Choroid plexus epithelial cell (primary cell): ENCODE measurements at regions not wholly inside any gene's neighbourhood (a gene's known extent, or its start where the extent isn't known, plus 50 kb on each side); places are given as distances from the start of the nearest gene placed in this dataset.

Source experiments
- DNase-seq: peaks from one replicate; pipeline ENCODE4 v3.0.0-alpha.2; 2010; ENCODE audit warnings: low read depth
- H3K4me3 ChIP-seq: 2 replicates; pipeline ENCODE4 v1.5.1; 2011; ENCODE audit warnings: low read depth, mild to moderate bottlenecking, control low read depth, low read length, moderate library complexity
- TF ChIP-seq, protein P1 (sequence below): conservative IDR thresholded peaks from 2 replicates; pipeline ENCODE4 v1.5.1; 2011; ENCODE audit warnings: low read depth, mild to moderate bottlenecking, control low read depth, inconsistent platforms, low read length, moderate library complexity

DNA sequence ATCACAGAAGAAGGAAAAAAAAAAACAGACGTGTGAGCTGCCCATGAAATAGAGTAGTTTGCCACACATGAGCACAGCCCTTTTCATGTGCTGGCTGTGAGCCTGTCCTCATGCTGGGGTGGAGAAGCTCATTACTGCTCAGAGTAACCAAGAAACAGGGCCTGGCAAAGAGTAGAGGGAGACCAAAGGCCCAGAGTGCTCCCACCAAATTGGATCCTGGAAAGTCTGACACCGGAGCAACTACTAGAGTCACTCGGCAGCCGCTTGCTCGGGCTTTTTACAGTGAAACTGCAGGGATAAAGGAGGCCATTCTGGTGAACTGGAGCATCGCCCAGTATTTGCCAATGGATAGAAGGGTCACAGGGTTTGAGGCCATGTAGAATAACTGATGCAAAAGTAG, 64.4 kb upstream of the BARHL2 start:
- TF ChIP-seq, protein P1, sequence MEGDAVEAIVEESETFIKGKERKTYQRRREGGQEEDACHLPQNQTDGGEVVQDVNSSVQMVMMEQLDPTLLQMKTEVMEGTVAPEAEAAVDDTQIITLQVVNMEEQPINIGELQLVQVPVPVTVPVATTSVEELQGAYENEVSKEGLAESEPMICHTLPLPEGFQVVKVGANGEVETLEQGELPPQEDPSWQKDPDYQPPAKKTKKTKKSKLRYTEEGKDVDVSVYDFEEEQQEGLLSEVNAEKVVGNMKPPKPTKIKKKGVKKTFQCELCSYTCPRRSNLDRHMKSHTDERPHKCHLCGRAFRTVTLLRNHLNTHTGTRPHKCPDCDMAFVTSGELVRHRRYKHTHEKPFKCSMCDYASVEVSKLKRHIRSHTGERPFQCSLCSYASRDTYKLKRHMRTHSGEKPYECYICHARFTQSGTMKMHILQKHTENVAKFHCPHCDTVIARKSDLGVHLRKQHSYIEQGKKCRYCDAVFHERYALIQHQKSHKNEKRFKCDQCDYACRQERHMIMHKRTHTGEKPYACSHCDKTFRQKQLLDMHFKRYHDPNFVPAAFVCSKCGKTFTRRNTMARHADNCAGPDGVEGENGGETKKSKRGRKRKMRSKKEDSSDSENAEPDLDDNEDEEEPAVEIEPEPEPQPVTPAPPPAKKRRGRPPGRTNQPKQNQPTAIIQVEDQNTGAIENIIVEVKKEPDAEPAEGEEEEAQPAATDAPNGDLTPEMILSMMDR = no peak
- DNase-seq = no peak
- no peak overlapping the region for H3K4me3 ChIP-seq

DNA sequence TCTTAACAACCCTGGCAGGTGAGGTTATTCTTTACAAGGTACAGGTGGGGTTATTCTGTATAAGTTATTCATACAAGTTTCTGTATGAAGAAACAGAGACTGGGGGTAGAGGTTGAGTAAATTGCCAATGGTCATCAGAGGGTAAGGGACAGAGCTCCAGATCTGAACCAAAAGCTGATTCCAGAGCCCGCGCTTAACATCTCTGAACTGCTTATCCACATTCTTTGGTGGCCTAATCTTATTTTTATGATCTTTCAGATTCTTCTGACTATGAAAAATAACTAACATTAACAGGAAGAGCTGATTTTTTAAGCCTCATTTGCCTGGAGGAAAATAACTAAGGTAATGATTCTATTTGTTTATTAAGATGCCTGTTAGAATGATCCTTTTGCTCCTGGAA, 63.9 kb upstream of the BARHL2 start:
- no peak for DNase-seq
- no peak overlapping the region for H3K4me3 ChIP-seq
- TF ChIP-seq, protein P1 = no peak

DNA sequence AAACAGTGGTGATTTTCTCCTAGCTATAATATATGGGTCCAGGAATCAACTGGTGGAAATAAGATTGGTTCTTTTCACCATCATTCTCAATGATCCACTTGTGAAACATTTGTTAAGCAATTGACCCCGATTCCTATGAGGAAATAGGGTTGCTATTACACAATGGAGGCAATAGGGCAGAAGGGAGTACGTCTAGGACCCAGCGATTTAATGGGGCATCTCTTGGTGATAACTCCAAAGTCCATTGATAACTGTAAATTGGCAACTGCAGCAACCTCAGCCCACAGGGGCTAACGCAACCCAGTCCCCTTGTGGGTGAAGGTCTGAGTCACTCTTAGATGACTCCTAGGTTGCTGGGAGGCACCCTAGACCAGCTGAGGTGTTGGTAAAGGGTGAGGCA, 62.5 kb upstream of the BARHL2 start:
- no peak for DNase-seq

DNA sequence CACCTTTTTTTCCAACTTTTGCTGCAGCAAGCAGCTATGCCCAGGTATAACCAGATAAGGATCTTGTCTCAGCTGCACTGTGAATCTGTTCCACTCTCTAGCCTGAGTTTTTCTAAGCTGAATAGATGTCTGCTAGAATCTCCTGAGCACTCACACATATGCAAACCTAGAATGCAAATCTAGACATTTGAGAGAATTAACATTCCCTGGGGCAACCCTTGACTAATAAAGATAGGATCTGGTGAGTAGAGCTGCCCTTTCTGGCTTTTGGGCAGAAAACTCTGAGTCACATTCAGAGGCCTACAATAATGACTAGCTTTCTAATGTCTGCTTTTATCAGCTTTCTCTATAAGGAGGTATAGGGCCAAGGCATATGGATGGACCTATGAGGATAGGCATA, 61.4 kb upstream of the BARHL2 start:
- TF ChIP-seq, protein P1 = no peak
- DNase-seq = no peak
- no peak overlapping the region for H3K4me3 ChIP-seq

More for the DNA sequence above, 62.5 kb upstream of the BARHL2 start:
- TF ChIP-seq, protein P1 = no peak
- H3K4me3 ChIP-seq = no peak overlapping the region

DNA sequence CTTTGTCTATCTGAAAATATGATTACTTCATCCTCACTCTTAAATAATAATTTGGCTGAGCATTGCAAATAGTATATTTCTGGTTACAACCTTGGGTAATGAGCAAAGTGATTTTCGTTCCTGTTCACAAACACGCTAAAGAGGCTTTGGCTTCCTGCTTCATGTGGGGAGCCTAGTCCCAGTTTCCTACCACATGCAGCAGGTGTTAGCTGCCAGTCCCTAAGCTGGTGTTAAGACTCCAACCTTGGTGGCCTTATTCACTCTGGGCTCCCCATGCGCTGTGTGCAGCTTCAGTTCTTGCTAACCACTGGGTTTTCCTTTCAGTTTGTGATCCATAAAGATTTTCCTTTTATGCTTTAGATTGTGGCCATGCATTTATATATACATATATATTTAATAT, 56.7 kb upstream of the BARHL2 start:
- DNase-seq = no peak
- TF ChIP-seq, protein P1 = no peak
- H3K4me3 ChIP-seq = no peak overlapping the region

DNA sequence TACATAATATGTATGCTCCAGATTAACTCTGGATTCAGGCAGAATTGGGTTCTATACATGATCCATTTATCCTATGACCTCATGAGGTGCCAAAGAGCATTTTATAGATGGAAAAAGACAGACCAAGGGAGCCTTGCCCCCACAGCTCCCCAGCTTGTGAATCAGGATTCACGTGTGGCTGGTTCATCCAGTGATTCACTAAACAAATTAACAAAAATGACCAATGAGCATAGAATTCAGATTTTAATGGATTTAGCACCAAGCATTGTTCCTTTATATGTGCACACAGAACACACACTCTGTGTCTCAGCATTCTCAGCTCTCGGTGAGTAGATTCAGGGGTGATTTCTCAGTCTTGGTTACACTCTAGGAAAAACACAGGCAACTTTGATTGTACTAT, 51.7 kb upstream of the BARHL2 start:
- no peak for DNase-seq
- TF ChIP-seq, protein P1 = no peak
- H3K4me3 ChIP-seq = no peak overlapping the region

DNA sequence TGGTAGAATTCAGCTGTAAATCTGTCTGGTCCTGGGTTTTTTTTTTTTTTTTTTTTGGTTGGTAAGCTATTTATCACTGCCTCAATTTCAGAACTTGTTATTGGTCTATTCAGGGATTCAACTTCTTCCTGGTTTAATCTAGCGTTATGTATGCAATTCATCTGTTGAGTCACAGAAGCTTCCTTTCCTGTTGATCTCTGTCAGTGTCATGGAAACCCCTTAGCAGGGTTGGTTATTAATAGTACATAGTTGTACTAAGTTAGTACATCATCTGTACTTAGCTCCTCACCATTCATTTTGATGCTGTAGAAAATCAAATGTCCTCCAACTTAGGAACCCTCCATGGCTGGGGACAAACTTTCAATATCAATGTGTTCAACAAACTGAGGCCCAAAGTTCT, 51.0 kb upstream of the BARHL2 start:
- no peak for DNase-seq
- no peak overlapping the region for H3K4me3 ChIP-seq
- TF ChIP-seq, protein P1 = no peak
